ENCODE measurements at regions not wholly inside any gene's neighbourhood (a gene's known extent, or its start where the extent isn't known, plus 50 kb on each side); places are given as distances from the start of the nearest gene placed in this dataset.

- no CpG with 5 or more reads among the region's 6 CpGs for WGBS (ENCODE audit: insufficient coverage, low lambda C conversion rate)
- no peaks in the 10 kb centered on the region for H3K4me1 ChIP-seq (ENCODE audit: control insufficient read depth, insufficient read depth, low read length)
- no peaks in the 10 kb centered on the region for H3K9me3 ChIP-seq (ENCODE audit: control insufficient read depth, low read depth, low read length)
- no peak overlapping the region for H3K4me3 ChIP-seq (ENCODE audit: low read length)
- no peaks in the 10 kb centered on the region for H3K27me3 ChIP-seq (ENCODE audit: control insufficient read depth, insufficient read depth, low read length)
- no peaks in the 10 kb centered on the region for H3K36me3 ChIP-seq (ENCODE audit: control insufficient read depth, insufficient read depth, low read length)
- no peak for DNase-seq
- no peak overlapping the region for H3K27ac ChIP-seq (ENCODE audit: low read length)
Measured at GRCh38 chr14:51488569-51489220, 163.0 kb upstream of the FRMD6 start.

GRCh38 chr14:51490205-51490604 lies 161.5 kb upstream of the FRMD6 start:
- Histone ChIP-seq H3K27me3 (ENCODE audit: control insufficient read depth, insufficient read depth, low read length) (no peaks in the 10 kb centered on the region), H3K36me3 (ENCODE audit: control insufficient read depth, insufficient read depth, low read length) (no peaks in the 10 kb centered on the region), H3K4me3 (ENCODE audit: low read length) (no peak overlapping the region), H3K27ac (ENCODE audit: low read length) (no peak overlapping the region), H3K9me3 (ENCODE audit: control insufficient read depth, low read depth, low read length) (no peaks in the 10 kb centered on the region), H3K4me1 (ENCODE audit: control insufficient read depth, insufficient read depth, low read length) (no peaks in the 10 kb centered on the region)
- DNase-seq = no peak
- no CpG with 5 or more reads among the region's 3 CpGs for WGBS (ENCODE audit: insufficient coverage, low lambda C conversion rate)

- Histone ChIP-seq H3K4me1 (ENCODE audit: control insufficient read depth, insufficient read depth, low read length) (no peaks in the 10 kb centered on the region), H3K4me3 (ENCODE audit: low read length) (no peak overlapping the region), H3K27ac (ENCODE audit: low read length) (no peak overlapping the region), H3K27me3 (ENCODE audit: control insufficient read depth, insufficient read depth, low read length) (no peaks in the 10 kb centered on the region), H3K9me3 (ENCODE audit: control insufficient read depth, low read depth, low read length) (no peaks in the 10 kb centered on the region), H3K36me3 (ENCODE audit: control insufficient read depth, insufficient read depth, low read length) (no peaks in the 10 kb centered on the region)
- DNase-seq = no peak
- WGBS (ENCODE audit: insufficient coverage, low lambda C conversion rate) = 100% methylated on average over 1 of the region's 3 CpGs
Measured at GRCh38 chr14:51491036-51491545, 160.6 kb upstream of the FRMD6 start.

GRCh38 chr14:51491776-51492175 lies 159.9 kb upstream of the FRMD6 start:
- peak in 1 of 2 donors; percentile 21 for DNase-seq
- no peaks in the 10 kb centered on the region for H3K4me1 ChIP-seq (ENCODE audit: control insufficient read depth, insufficient read depth, low read length)
- H3K27me3 ChIP-seq (ENCODE audit: control insufficient read depth, insufficient read depth, low read length) = no peaks in the 10 kb centered on the region
- H3K4me3 ChIP-seq (ENCODE audit: low read length) = no peak overlapping the region
- H3K36me3 ChIP-seq (ENCODE audit: control insufficient read depth, insufficient read depth, low read length) = no peaks in the 10 kb centered on the region
- H3K27ac ChIP-seq (ENCODE audit: low read length) = no peak overlapping the region
- WGBS (ENCODE audit: insufficient coverage, low lambda C conversion rate) = 83% methylated on average over 1 of the region's 3 CpGs
- H3K9me3 ChIP-seq (ENCODE audit: control insufficient read depth, low read depth, low read length) = no peaks in the 10 kb centered on the region

GRCh38 chr14:51495319-51495718 lies 156.4 kb upstream of the FRMD6 start:
- no peaks in the 10 kb centered on the region for H3K27me3 ChIP-seq (ENCODE audit: control insufficient read depth, insufficient read depth, low read length)
- H3K27ac ChIP-seq (ENCODE audit: low read length) = no peak overlapping the region
- no CpG with 5 or more reads among the region's 2 CpGs for WGBS (ENCODE audit: insufficient coverage, low lambda C conversion rate)
- no peaks in the 10 kb centered on the region for H3K9me3 ChIP-seq (ENCODE audit: control insufficient read depth, low read depth, low read length)
- no peaks in the 10 kb centered on the region for H3K36me3 ChIP-seq (ENCODE audit: control insufficient read depth, insufficient read depth, low read length)
- H3K4me1 ChIP-seq (ENCODE audit: control insufficient read depth, insufficient read depth, low read length) = no peaks in the 10 kb centered on the region
- no peak overlapping the region for H3K4me3 ChIP-seq (ENCODE audit: low read length)
- DNase-seq = no peak

- H3K4me1 ChIP-seq (ENCODE audit: control insufficient read depth, insufficient read depth, low read length) = no peaks in the 10 kb centered on the region
- H3K27me3 ChIP-seq (ENCODE audit: control insufficient read depth, insufficient read depth, low read length) = no peaks in the 10 kb centered on the region
- no peak for DNase-seq
- H3K9me3 ChIP-seq (ENCODE audit: control insufficient read depth, low read depth, low read length) = peaks cover 2% of the 10 kb centered on the region
- H3K4me3 ChIP-seq (ENCODE audit: low read length) = no peak overlapping the region
- 73% methylated on average over 3 of the region's 10 CpGs for WGBS (ENCODE audit: insufficient coverage, low lambda C conversion rate)
- no peak overlapping the region for H3K27ac ChIP-seq (ENCODE audit: low read length)
- no peaks in the 10 kb centered on the region for H3K36me3 ChIP-seq (ENCODE audit: control insufficient read depth, insufficient read depth, low read length)
Measured at GRCh38 chr14:51498411-51499227, 153.1 kb upstream of the FRMD6 start.

- DNase-seq = no peak
- WGBS (ENCODE audit: insufficient coverage, low lambda C conversion rate) = no CpG with 5 or more reads among the region's 1 CpG
- H3K27me3 ChIP-seq (ENCODE audit: control insufficient read depth, insufficient read depth, low read length) = no peaks in the 10 kb centered on the region
Measured at GRCh38 chr14:51500776-51501175, 150.9 kb upstream of the FRMD6 start.

GRCh38 chr14:51501746-51502145 lies 150.0 kb upstream of the FRMD6 start:
- Histone ChIP-seq H3K4me1 (ENCODE audit: control insufficient read depth, insufficient read depth, low read length) (no peaks in the 10 kb centered on the region), H3K36me3 (ENCODE audit: control insufficient read depth, insufficient read depth, low read length) (no peaks in the 10 kb centered on the region), H3K27ac (ENCODE audit: low read length) (no peak overlapping the region), H3K27me3 (ENCODE audit: control insufficient read depth, insufficient read depth, low read length) (no peaks in the 10 kb centered on the region), H3K9me3 (ENCODE audit: control insufficient read depth, low read depth, low read length) (peaks cover 2% of the 10 kb centered on the region), H3K4me3 (ENCODE audit: low read length) (no peak overlapping the region)
- DNase-seq = no peak

More at GRCh38 chr14:51500776-51501175, 150.9 kb upstream of the FRMD6 start:
- peaks cover 2% of the 10 kb centered on the region for H3K9me3 ChIP-seq (ENCODE audit: control insufficient read depth, low read depth, low read length)
- no peaks in the 10 kb centered on the region for H3K4me1 ChIP-seq (ENCODE audit: control insufficient read depth, insufficient read depth, low read length)
- no peaks in the 10 kb centered on the region for H3K36me3 ChIP-seq (ENCODE audit: control insufficient read depth, insufficient read depth, low read length)
- H3K27ac ChIP-seq (ENCODE audit: low read length) = no peak overlapping the region
- H3K4me3 ChIP-seq (ENCODE audit: low read length) = no peak overlapping the region

GRCh38 chr14:51504669-51505068 lies 147.0 kb upstream of the FRMD6 start:
- Histone ChIP-seq H3K27ac (ENCODE audit: low read length) (no peak overlapping the region), H3K27me3 (ENCODE audit: control insufficient read depth, insufficient read depth, low read length) (no peaks in the 10 kb centered on the region), H3K9me3 (ENCODE audit: control insufficient read depth, low read depth, low read length) (peaks cover 2% of the 10 kb centered on the region), H3K4me3 (ENCODE audit: low read length) (no peak overlapping the region), H3K4me1 (ENCODE audit: control insufficient read depth, insufficient read depth, low read length) (no peaks in the 10 kb centered on the region), H3K36me3 (ENCODE audit: control insufficient read depth, insufficient read depth, low read length) (no peaks in the 10 kb centered on the region)
- WGBS (ENCODE audit: insufficient coverage, low lambda C conversion rate) = no CpG with 5 or more reads among the region's 1 CpG
- DNase-seq = no peak

GRCh38 chr14:51507511-51507905 lies 144.2 kb upstream of the FRMD6 start:
- H3K4me3 ChIP-seq (ENCODE audit: low read length) = no peak overlapping the region
- no peaks in the 10 kb centered on the region for H3K4me1 ChIP-seq (ENCODE audit: control insufficient read depth, insufficient read depth, low read length)
- WGBS (ENCODE audit: insufficient coverage, low lambda C conversion rate) = no CpG with 5 or more reads among the region's 2 CpGs
- no peak for DNase-seq
- no peaks in the 10 kb centered on the region for H3K27me3 ChIP-seq (ENCODE audit: control insufficient read depth, insufficient read depth, low read length)
- H3K9me3 ChIP-seq (ENCODE audit: control insufficient read depth, low read depth, low read length) = peaks cover under 1% of the 10 kb centered on the region
- H3K27ac ChIP-seq (ENCODE audit: low read length) = no peak overlapping the region
- H3K36me3 ChIP-seq (ENCODE audit: control insufficient read depth, insufficient read depth, low read length) = no peaks in the 10 kb centered on the region
